AG10803 (cell line): ENCODE measurements at regions not wholly inside any gene's neighbourhood (a gene's known extent, or its start where the extent isn't known, plus 50 kb on each side); places are given as distances from the start of the nearest gene placed in this dataset.

Experiments used
- DNase-seq: peaks from one replicate; pipeline ENCODE4 v3.0.0; 2010; ENCODE audit warnings: low read depth
- H3K4me3 ChIP-seq: 2 replicates; pipeline ENCODE4 v1.5.1; 2011; ENCODE audit warnings: mild to moderate bottlenecking, low read length, control low read depth
- CTCF ChIP-seq: conservative IDR thresholded peaks from 2 replicates; pipeline ENCODE4 v1.5.1; 2011; ENCODE audit warnings: mild to moderate bottlenecking, low read length, control low read depth, inconsistent platforms

- no peak for TF ChIP-seq CTCF
- no peak for DNase-seq
Observed at GRCh38 chr11:37336401-37336800, 738.4 kb upstream of the RAG2 start.

GRCh38 chr11:37333345-37333744 lies 735.3 kb upstream of the RAG2 start:
- H3K4me3 ChIP-seq: no peak overlapping the region
- DNase-seq: no peak
- no peak for TF ChIP-seq CTCF

More at GRCh38 chr11:37336401-37336800, 738.4 kb upstream of the RAG2 start:
- no peak overlapping the region for H3K4me3 ChIP-seq

GRCh38 chr11:37323843-37324242 lies 725.8 kb upstream of the RAG2 start:
- TF ChIP-seq CTCF: no peak
- no peak overlapping the region for H3K4me3 ChIP-seq
- no peak for DNase-seq

GRCh38 chr11:37322333-37323194 lies 724.5 kb upstream of the RAG2 start:
- no peak for TF ChIP-seq CTCF
- DNase-seq: no peak
- no peak overlapping the region for H3K4me3 ChIP-seq

- no peak for DNase-seq
- no peak for TF ChIP-seq CTCF
Observed at GRCh38 chr11:37320921-37321320, 722.9 kb upstream of the RAG2 start.

GRCh38 chr11:37317803-37318202 lies 719.8 kb upstream of the RAG2 start:
- H3K4me3 ChIP-seq: no peak overlapping the region
- no peak for DNase-seq
- TF ChIP-seq CTCF: no peak

More at GRCh38 chr11:37320921-37321320, 722.9 kb upstream of the RAG2 start:
- no peak overlapping the region for H3K4me3 ChIP-seq

GRCh38 chr11:37313266-37313665 lies 715.2 kb upstream of the RAG2 start:
- no peak overlapping the region for H3K4me3 ChIP-seq
- no peak for DNase-seq
- TF ChIP-seq CTCF: no peak
